HG02759 (cell line): ENCODE measurements at regions not wholly inside any gene's neighbourhood (a gene's known extent, or its start where the extent isn't known, plus 50 kb on each side); places are given as distances from the start of the nearest gene placed in this dataset.
A peak's percentile ranks its signal among the peaks of the same experiment; 100 is the strongest.

Experiments used
- ATAC-seq: cut with Tn5 transposase; IDR thresholded peaks from one replicate; pipeline ENCODE4 v1.9.1; 2021; ENCODE audit warnings: mild to moderate bottlenecking, moderate library complexity; ENCODE audit not compliant: unreplicated experiment

DNA sequence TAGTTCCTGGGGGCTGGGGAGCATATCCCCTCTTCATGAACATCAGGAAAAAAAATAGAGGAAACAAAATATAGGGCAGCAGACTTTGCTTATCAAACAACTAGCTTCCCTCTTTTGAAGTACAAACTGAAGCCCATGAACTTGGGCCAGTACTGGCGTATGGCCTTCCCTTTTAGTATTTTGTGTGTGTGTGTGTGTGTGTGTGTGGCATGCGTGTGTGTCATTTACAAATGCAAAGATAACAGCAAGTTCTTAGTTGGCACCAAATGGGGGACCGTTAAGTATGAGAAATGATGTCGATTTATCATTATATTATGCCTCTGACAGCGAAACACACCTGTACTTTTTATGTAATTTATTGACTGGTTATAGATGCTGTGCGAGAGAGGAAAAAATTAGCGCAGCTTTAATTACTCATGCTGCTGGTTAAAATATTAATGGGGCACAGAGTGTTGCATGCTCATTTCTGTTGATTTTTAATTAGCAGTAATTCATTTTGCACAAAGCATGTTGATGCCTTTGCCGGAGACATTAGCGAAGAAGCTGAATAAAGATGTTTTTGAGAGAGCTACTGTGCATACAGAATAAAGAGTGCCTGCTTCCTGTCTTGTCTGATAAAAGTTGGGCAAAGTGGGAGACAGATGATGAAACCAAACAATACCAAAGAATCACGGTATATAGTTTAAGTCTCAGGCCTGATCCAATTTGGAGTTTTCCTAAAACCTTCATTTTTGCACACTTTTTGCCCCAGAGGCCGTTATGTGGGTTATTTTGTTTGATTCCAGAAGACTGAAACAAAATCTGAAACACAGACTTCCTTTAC, 297.1 kb downstream of the SATB1 start:
- ATAC-seq, result no peak

DNA sequence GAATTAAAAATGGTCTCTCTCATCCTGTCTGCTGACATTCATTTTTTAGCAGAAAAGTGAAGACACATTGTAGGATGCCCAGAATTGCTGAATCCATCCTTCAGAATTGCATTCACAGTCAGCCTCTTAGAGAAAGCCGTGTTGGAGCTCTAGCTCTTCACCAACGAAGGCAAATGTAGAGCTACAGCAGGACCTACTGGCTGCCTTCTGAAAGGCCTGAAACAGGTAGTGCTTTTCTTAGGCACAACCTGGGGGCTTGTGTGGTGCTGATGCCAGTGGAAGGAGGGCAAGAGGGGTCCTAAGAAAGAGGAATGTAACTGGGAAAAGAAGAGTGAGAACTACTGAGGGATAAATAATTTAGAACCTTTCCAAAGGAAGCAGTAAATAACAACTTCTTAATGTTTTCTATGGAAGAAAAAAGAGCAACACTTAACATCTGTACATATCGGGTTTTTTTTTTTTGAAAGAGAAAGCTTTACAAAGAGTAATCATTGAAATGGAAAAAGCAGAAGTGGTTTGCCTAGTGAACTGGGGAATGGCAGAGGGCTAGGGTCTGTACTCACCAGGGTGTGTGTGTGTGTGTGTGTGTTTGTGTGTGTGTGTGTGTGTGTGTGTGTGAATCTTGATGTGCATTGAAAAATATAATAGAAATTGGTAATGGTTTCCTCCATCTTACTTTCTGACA, 297.8 kb downstream of the SATB1 start:
- peak; percentile 98 for ATAC-seq

DNA sequence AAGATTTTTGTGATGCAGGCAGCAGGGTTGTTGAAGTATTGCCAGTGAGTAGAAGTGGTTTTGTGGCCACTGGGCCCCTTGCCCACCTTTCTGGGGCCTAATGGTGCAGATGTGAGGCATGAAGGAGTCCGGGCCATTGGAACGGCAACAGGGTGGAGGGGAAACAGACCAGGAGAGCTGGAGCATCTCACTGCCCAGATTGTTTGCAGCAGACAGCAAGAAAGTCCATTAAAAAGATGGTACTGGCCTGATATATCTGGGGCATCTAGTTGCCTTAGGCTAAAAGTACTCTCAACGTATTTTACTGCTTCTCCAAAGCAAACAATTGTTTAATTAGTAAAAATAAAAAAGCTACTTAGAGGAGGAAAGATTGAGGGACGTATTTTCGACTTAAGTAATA, 298.4 kb downstream of the SATB1 start:
- ATAC-seq, result no peak

DNA sequence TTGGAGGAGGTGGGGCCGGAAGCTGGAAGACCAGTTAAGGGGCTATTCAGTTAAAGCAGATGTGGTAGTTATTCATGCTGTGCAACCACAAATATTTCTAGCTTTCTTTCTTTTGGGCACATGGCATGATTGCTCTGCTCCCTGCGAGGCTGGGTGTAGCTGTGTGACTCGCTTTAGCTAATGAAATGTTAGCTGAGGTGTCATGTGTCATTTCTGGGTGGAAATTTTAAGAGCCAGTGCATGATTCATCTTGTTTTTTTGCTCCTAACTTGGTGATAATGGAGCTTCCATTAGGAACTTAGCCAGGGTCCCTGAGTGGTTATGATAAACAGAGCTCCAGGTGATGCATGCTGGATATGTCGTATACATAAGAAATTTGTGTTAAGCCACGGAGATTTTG, 300.6 kb downstream of the SATB1 start:
- no peak for ATAC-seq

DNA sequence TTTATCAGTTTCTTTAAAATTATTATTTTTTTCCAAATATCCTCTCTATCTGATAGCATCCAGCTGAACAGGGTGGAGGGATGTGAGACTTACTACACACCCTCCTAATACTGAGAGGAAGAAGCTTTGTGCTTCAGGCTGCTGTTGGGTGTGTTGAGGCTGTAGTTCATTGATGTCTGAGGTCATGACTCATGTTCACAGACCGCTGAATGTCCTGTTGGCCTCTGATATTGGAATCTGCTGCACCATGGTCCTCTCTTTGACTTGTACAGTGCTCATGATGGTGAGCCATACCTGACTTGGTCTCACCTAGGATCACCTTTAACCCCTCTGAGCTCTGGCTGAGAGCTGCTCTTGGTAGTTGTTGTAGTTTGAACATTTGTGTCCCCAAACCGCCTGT, 302.9 kb downstream of the SATB1 start:
- no peak for ATAC-seq

DNA sequence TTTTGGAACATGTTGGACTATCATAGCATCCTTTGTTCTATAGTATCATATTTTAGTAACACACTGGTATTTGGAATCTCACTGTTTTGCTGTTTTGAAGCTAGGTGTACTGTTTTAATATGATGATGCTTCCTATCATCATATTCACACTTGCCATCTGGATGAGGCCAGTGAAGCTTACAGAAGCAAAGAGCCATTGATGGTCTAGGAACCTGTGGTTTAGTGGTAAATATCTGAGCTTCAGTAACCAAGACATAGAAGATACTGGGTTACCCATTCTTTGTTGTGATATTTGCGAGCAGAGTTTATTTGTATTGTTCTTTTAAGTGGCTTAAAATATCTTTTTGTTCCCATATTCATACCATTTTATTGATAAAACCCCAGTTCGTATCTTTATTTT, 304.1 kb downstream of the SATB1 start:
- ATAC-seq, result no peak

DNA sequence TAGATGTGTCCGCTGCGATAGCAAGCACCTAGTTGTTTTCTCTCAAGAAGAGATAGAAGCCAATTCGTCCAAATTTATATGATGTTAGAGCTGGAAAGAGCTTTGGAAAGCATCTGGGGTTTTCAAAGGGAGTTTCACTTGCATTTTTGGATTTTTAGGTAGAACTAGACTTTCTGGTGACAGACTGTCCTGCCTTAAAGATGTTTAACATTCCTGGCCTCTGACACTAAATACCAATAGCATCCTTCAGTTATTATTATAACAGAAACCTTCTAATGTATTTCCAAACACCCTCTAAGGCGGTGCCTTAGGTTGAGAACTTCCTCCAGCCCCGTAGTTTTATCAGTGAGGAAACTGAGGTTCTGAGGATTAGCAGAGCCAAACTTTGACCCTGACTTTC, 305.3 kb downstream of the SATB1 start:
- no peak for ATAC-seq

DNA sequence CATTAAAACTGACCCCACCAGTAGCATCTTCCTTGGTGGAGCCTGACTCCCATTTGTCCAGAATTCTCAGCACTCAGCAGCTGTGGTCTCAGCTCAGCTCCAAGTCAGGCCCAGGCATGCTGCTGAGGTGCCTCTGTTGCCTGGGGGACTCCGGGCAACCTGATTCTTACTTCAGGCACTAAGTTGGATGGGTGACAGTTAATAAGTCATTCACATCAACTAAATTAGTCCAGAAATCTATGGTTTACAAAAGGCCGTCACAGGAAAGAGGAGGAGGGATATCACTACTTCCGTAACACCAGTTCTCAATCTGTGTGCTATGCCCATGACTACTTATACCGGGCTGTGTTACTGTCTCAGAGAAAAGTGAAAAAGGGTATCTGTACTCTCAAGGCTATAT, 310.2 kb downstream of the SATB1 start:
- no peak for ATAC-seq

DNA sequence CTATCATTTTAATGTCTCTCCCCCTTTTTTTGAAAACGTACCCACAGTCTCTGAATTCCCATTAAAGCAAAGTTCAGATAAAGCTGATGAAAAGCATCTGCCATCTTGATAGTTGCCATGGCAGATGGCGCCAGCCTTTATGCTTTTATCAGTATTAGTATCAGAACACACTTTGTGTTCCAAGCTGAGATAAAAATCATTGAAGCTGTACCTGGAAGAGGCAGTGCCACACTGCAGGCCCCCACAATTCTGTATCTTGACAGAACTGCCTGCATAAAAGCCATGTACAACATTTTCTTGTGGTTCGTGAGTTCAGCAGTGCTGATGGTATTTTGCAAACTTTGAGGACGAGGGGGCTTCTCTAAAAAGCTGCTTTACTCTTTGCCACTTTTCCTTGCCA, 311.7 kb downstream of the SATB1 start:
- no peak for ATAC-seq

DNA sequence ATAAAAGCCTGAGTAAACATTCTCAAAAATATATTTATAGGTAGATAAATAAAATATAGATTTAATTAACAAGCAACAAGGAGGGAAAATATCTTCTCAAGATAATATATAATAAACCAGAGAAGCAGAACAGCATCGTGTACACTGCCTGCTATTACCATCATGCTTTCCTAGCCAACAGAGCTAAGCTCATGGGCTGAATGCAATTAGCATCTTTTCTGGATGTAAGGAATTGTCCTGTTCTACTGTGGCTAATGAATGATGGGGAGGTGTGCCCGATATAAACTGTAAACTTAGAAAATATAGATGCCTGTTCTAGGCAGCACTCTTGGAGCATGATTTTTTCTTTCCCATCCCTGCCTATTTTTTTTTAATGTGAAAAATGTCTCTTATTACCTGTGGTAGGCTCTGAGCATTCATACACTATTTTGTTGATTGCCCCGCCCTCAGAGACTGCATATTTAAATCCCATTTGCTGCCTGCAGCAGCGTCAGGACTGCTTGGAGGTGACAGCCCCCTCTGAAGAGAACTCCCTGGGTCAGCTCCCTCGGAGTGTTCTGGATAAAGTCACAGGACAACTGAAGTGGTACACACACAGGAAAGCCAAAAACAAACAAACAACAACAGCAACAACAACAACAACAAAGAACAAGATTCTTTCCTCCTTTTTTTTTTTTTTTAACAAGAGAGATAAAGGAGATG, 312.3 kb downstream of the SATB1 start:
- no peak for ATAC-seq

DNA sequence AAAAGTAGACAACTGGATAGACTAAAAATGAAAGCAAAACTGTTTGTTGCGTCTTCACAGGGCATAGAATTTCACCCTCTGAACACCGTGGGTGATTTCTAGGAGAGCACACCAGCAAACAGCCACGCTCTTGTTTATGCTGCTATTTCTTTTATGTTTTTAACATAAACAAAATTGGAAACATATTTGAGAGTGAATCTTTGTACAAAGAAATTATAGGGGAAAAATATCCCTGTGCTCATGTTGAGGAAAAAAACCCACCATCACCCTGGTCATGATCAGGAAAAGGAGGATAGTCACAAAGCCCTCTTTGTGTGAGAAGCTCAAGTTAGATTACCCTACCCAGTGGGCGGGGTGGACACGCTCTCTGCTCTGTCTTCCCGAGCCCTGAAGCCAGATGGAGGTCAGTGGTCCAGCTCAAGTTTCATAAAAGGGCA, 313.3 kb downstream of the SATB1 start:
- peak; percentile 92 for ATAC-seq

DNA sequence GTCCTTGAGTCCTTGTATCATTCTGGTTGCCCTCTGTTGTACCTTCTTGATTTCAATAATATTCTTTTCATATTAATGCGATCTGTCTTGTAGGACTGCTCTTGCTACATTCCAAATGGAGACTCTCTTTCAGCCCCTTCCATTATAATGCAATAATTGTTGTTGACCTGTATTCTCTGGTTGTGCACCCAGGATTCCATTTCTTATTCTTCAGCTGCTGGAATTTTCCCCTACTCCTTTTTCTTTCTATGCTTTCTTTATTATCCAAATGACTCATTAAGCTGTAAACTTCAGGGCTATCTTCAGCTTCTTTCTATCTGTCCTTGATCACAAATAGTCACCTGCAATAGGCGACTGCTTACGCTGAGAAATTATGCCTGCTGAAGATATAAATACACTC, 321.5 kb downstream of the SATB1 start:
- no peak for ATAC-seq

DNA sequence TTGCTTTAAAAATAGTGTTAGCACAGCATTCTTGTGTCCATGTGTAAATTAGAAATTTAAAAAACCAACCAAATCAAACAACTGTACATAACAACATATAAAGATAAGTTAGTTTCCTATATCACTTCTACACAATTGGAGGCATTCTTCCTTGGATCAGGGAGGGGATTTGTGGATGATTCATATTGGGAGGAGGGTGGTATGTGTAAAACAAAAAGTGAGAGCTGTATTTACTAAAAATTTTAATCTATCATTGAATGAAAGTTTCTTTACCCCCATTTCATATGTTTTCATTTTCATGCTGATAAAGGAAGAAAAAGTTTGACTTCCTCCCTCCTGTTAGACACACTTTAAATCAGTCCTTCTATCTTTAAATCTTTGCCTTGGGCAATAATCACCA, 325.0 kb downstream of the SATB1 start:
- ATAC-seq, result no peak

DNA sequence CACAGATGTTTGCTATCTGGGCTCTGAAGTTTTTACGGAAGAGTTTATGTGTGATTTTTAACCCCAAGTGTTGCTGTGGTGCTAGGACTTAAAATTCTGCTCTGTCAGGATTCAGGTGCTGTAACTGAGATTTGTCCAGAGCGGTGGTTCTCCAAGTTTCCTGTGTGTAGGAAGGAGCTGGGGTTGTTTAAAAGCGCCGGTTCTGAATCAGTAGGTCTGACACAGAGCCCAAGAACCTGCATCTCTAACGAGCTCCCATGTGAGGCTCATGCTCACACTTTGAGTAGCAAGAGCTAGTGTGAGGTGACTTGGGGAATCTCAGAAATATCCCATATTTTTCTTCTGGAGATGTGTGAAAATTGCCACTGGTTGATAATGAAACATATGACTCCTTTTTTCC, 325.5 kb downstream of the SATB1 start:
- no peak for ATAC-seq

DNA sequence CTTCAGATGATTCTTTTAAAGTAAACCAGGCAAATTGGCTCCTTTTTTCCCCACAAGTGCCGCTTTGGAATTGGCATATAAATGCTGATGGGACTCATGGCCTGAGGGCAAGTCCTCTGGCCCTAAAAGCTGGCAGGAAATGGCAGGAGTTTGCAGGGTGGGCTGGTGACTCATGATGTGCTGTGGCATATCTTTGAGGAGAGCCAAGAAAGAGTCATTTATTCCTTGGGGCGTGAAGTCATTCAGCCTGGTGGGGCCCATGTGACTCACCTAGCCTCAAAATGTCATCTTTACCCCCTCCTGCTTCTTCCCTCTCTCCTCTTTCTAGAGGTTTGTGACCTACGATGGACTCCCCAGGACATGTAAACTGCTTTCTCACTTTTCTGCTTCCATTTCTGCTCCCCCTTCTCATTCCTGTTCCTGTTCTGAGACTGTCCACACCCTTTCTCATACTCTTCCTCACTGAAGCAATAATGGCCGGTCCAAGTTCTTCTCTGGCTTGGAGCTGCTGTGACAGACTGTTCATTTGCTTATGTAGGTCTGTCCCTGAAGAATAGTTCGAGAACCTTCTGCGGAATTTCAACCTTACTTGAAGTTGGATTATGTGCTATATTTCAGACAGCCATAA, 326.1 kb downstream of the SATB1 start:
- no peak for ATAC-seq

DNA sequence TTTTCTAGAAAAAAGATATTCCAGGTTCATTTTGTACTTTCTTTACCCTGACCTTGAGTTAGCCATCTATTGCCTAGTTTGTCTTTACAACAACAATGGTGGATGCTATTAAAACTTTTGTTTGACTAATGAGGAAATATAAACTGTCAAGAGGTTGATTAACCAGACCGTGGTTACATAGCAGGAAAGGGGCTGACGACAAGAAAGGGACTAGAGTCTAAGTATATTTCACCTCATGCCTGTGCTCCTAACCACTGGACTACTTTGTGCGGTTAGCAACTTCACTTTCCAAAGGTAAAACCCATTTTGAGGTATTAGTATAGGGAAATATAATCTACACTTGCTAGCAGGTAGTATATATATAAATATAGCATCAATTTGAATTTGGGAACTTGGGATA, 327.1 kb downstream of the SATB1 start:
- no peak for ATAC-seq

DNA sequence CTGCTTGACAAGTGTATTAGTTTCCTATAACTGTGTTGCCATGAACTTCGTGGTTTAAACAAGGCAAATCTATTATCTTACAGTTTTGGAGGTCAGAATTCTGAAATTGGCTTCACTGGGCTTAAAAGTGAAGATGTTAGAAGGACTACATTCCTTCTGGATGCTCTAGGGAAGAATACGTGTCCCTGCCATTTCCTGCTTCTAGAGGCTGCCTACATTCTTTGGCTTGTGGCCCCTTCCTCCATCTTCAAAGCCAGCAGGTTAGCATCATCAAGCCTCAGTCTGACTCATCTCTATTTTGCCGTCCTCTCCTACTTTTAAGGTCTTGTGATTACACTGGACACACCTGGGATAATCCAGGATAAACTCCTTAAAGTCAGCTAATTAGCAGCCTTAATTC, 327.7 kb downstream of the SATB1 start:
- ATAC-seq, result no peak

DNA sequence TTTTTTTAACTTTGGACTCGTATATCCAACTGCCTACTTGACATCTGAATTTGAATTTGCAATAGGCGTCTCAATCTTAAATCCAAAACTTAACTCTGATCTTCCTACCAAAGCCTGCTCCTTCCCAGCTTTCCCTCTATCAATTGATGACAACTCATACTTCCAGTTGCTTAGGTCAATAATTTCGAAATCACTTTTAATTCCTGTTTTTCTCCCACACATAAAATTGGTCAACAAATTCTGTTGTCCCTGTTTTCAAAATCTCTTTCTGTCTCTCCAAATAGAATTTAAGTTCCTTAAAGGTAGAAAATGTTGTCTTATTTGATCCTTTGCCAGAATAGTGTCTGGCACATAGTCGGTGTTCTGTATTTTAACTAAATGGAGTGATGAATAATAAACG, 332.4 kb downstream of the SATB1 start:
- ATAC-seq, result no peak

DNA sequence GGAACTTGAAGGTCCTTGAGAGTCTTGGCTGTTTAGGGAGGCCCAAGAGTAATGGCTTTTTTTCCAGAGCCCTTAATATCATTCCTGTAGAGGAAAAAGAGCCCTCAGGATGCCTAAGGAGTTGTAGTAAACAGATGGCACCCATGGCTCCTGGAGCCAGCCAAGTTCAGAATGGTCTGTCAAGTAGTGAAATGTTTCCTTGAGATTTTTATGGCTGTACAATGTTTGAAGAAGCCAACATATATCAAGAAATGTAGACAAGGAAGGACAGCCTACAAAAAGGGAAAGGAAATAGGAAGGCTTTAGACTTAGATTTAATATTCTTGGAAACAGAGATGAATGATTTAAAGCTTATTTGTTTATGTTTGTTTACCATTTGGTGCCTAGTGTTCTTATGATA, 334.8 kb downstream of the SATB1 start:
- no peak for ATAC-seq

DNA sequence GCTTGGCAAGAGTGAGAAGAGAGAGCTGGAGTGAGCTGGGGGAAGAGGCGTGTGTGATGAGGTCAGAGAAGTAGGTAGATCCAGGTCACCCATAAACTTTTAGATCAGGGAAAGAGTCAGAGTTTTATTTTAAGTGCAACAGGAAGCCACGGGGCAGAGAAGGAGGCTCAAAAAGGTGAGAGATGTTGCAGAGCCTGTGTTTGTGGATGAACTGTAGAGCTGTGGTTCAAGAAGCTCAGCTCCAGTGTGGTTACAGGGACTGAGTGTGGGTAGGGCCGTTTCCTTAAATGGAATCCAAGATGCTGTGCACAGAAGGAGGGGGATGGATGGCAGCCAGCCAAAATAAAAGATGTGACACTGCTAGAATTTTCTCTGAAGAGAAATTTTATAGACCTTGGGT, 337.2 kb downstream of the SATB1 start:
- ATAC-seq, result no peak

DNA sequence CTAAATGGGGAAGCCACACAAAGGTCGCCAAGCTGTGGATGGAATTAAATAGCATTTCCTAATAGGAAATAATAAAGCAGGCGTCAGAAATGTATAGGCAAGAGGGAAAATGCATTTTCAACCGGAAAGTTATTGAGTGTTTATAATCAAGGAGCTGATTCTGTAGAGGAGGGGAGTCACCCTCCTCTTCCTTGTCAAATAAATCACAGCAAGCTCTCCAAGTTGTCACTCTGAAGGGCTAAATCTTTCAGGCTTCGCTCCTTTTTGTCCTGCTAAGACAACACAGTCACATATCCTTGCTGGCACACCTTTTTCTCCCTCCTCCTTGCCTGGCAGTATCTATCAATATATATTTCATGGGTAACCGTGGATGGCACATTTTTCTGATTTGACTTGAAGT, 338.4 kb downstream of the SATB1 start:
- ATAC-seq, result no peak

DNA sequence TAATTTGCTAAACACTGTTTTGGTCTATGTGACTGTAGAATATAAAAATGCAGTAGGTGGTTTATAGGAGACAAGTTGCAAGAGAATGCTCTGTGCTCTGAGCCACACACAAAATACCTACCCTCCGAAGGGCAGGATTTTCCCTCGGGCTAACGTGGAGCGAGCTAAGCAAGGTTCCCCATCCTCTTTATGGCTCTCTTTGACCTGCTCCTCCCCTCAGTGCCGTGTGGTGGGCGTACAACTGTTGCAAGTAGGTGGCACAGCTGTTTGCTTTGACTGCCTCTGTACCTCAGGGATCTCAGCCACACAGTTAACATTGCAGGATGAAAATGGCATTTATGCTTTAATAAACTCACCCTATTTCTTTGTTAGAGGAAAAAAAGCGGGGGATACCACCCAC, 339.1 kb downstream of the SATB1 start:
- ATAC-seq, result no peak
